DND-41 (cell line): ENCODE measurements at regions not wholly inside any gene's neighbourhood (a gene's known extent, or its start where the extent isn't known, plus 50 kb on each side); places are given as distances from the start of the nearest gene placed in this dataset.

Experiments used
- ATAC-seq: fragments of 200-7000 bp; cut with Tn5 transposase; 3 replicates; pipeline ENCODE4 v1.9.1; 2021; ENCODE audit warnings: low read depth; ENCODE audit not compliant: insufficient read depth
- DNase-seq: peaks from one replicate; pipeline ENCODE4 v3.0.0-alpha.2; 2020
- H2AFZ ChIP-seq: 2 replicates; pipeline ENCODE4 v1.6.0; 2012; ENCODE audit warnings: low read depth, low read length
- H3K27ac ChIP-seq: 2 replicates; pipeline ENCODE4 v1.5.1; 2012; ENCODE audit warnings: low read length, inconsistent platforms
- H3K27me3 ChIP-seq: fragments of 200-600 bp; sonication (generic); 2 replicates; pipeline ENCODE4 v1.6.0; 2012; ENCODE audit warnings: low read length, mild to moderate bottlenecking, inconsistent platforms; ENCODE audit not compliant: insufficient read depth, poor library complexity
- H3K36me3 ChIP-seq: 2 replicates; pipeline ENCODE4 v1.5.1; 2012; ENCODE audit warnings: low read length, inconsistent platforms; ENCODE audit not compliant: insufficient read depth
- H3K4me1 ChIP-seq: 2 replicates; pipeline ENCODE4 v1.5.1; 2012; ENCODE audit warnings: mild to moderate bottlenecking, low read length; ENCODE audit not compliant: insufficient read depth
- H3K4me2 ChIP-seq: 2 replicates; pipeline ENCODE4 v1.6.0; 2012; ENCODE audit warnings: mild to moderate bottlenecking, moderate library complexity, low read length, inconsistent platforms; ENCODE audit not compliant: insufficient read depth
- H3K4me3 ChIP-seq, 2 experiments: fragments of 200-600 bp in 1 of 2; shearing (Covaris generic) in 1 of 2; 2 replicates each; pipeline ENCODE4 v1.5.1; 2012 to 2016; ENCODE audit warnings: inconsistent platforms in 2 of 2, low read length in 2 of 2, mild to moderate bottlenecking in 2 of 2, low read depth in 1 of 2, moderate library complexity in 1 of 2
- H3K79me2 ChIP-seq: 2 replicates; pipeline ENCODE4 v1.6.0; 2012; ENCODE audit warnings: low read length, inconsistent platforms; ENCODE audit not compliant: insufficient read depth
- H3K9ac ChIP-seq: 2 replicates; pipeline ENCODE4 v1.6.0; 2012; ENCODE audit warnings: low read depth, mild to moderate bottlenecking, inconsistent platforms, low read length, moderate library complexity
- H3K9me3 ChIP-seq: 2 replicates; pipeline ENCODE4 v1.5.1; 2012; ENCODE audit warnings: low read length, moderate library complexity, mild to moderate bottlenecking, inconsistent platforms; ENCODE audit not compliant: insufficient read depth, severe bottlenecking
- H4K20me1 ChIP-seq: 2 replicates; pipeline ENCODE4 v1.6.0; 2012; ENCODE audit warnings: low read length; ENCODE audit not compliant: insufficient read depth
- EZH2 ChIP-seq: IDR thresholded peaks from 3 replicates; pipeline ENCODE4 v1.6.1; 2012; ENCODE audit warnings: borderline replicate concordance, low read depth, mild to moderate bottlenecking, moderate library complexity, low read length, inconsistent platforms; ENCODE audit not compliant: severe bottlenecking
- TF ChIP-seq, protein P1 (sequence below): IDR thresholded peaks from 2 replicates; pipeline ENCODE4 v1.5.1; 2012; ENCODE audit warnings: borderline replicate concordance, low read length, moderate library complexity, mild to moderate bottlenecking; ENCODE audit not compliant: poor library complexity, severe bottlenecking; ENCODE audit errors: extremely low read depth

DNA sequence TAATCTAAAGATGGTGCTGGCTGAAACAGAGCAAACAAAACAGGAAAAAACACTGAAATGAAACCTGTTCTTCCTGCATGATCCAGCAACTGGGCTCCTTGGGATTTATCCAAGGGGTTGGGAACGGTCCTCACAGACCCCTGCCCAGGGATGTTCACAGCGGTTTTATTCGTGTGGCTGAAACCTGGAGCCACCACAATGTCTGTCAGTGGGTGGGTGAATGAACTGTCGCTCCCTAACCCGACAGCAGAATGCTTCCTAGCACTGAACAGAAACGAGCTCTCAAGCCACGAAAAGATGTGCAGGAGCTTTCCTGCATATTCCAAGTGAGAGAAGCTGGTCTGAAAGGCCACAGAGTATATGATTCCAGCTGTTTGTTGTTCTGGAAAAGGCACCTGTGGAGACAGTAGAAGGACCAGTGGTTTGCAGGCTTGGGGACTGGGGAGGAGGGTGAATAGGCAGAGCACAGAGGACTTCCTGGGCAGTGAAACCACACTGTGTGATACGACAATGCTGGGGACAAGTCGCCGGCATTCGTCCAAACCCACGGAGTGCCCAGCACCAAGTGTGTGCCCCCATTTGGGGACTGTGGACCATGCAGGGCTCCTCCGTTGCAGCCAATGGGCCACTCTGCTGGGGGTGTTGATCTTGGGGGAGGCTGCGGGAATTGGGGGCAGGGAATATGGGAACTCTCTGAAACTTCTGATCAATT lies 73.9 kb downstream of the TEX29 start:
- Histone ChIP-seq H3K27ac (no peak overlapping the region), H3K27me3 (no peaks in the 10 kb centered on the region)
- DNase-seq = no peak

DNA sequence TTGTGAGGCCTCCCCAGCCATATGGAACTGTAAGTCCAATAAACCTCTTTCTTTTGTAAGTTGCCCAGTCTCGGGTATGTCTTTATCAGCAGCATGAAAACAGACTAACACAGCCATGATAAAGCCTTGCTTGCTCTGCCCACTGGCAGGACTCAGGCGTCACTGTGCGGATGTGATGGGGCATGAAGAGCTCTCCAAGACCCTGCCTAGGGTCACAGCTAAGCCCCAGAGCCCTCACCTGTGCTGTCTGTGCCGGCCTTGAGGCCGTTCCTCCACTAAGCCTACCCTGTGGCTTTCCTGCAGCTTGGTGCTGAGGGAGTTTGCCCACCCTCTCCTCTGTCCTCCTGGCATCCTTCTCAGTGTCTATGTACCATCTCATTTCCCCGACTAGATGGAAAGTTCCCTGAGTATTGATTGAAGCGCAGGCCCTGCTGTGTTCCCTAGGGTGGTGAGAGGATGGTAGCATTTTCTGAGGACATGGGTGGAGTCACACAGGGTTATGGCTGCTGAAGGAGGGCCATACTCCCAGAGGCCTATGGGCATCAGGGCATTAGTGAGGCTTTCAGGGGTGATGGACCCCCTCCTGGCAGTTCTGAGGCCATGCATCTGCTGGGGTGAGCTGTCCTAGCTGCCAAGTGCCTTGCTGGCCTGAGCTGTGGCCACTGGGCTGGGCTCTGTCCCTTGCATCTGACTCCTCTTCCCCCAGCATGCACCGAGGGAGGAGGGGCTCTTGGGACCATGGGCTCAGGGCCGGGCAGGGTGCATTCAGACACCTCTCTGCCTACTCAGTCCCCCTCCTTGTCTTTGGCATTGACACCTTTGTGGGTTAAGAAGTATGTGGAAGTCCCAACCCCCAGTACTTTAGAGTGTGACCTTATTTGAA lies 75.3 kb downstream of the TEX29 start:
- no peak for DNase-seq
- H3K4me2 ChIP-seq = no peak overlapping the region
- H3K9ac ChIP-seq = no peak overlapping the region
- H3K27ac ChIP-seq = no peak overlapping the region
- no peaks in the 10 kb centered on the region for H3K79me2 ChIP-seq
- H3K27me3 ChIP-seq = no peaks in the 10 kb centered on the region
- no peaks in the 10 kb centered on the region for H3K36me3 ChIP-seq
- ATAC-seq = no peak
- TF ChIP-seq EZH2 = no peak
- TF ChIP-seq, protein P1, sequence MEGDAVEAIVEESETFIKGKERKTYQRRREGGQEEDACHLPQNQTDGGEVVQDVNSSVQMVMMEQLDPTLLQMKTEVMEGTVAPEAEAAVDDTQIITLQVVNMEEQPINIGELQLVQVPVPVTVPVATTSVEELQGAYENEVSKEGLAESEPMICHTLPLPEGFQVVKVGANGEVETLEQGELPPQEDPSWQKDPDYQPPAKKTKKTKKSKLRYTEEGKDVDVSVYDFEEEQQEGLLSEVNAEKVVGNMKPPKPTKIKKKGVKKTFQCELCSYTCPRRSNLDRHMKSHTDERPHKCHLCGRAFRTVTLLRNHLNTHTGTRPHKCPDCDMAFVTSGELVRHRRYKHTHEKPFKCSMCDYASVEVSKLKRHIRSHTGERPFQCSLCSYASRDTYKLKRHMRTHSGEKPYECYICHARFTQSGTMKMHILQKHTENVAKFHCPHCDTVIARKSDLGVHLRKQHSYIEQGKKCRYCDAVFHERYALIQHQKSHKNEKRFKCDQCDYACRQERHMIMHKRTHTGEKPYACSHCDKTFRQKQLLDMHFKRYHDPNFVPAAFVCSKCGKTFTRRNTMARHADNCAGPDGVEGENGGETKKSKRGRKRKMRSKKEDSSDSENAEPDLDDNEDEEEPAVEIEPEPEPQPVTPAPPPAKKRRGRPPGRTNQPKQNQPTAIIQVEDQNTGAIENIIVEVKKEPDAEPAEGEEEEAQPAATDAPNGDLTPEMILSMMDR = no peak
- H3K4me1 ChIP-seq = no peaks in the 10 kb centered on the region
- no peak overlapping the region for H2AFZ ChIP-seq
- no peaks in the 10 kb centered on the region for H3K9me3 ChIP-seq
- no peak overlapping the region for H3K4me3 ChIP-seq
- no peaks in the 10 kb centered on the region for H4K20me1 ChIP-seq

More for the DNA sequence above, 73.9 kb downstream of the TEX29 start:
- Histone ChIP-seq H3K36me3 (no peaks in the 10 kb centered on the region), H4K20me1 (0 out of 2 replicates have a peak, but pooled peaks cover 4% of the 10 kb centered on the region), H3K4me2 (no peak overlapping the region), H3K79me2 (no peaks in the 10 kb centered on the region), H2AFZ (no peak overlapping the region), H3K4me3 (no peak overlapping the region), H3K4me1 (no peaks in the 10 kb centered on the region), H3K9me3 (no peaks in the 10 kb centered on the region), H3K9ac (no peak overlapping the region)
- no peak for ATAC-seq
- TF ChIP-seq, protein P1 = no peak
- TF ChIP-seq EZH2 = no peak

DNA sequence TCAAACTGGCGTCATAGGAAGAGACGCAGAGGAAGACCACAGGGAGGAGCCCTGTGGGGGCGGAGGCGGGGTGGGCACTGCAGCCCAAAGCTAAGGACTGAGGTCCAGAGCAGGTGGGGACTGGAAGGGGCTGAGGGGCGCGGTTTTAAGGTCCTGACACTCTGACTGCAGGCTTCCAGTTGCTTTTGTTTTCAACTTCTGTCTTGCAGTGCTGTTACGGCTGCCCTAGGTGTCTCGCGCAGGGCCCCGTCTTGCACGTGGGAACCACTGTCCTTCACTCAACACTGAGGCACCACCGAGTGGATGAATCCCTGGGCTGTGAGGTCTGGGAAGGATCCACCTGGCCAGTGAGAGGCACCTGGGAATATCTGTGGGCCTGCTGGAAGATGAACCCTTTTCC lies 76.0 kb downstream of the TEX29 start:
- ATAC-seq (no peak), DNase-seq (no peak)
- Histone ChIP-seq H3K4me1 (peaks cover 2% of the 10 kb centered on the region; the same call in 1 of the 2 replicates), H3K4me3 (no peak overlapping the region), H3K79me2 (no peaks in the 10 kb centered on the region), H4K20me1 (no peaks in the 10 kb centered on the region), H2AFZ (no peak overlapping the region), H3K9me3 (no peaks in the 10 kb centered on the region), H3K9ac (no peak overlapping the region), H3K27ac (no peak overlapping the region), H3K36me3 (no peaks in the 10 kb centered on the region), H3K27me3 (no peaks in the 10 kb centered on the region), H3K4me2 (no peak overlapping the region)
- no peak for TF ChIP-seq EZH2
- TF ChIP-seq, protein P1 = no peak
